ENCODE measurements at regions not wholly inside any gene's neighbourhood (a gene's known extent, or its start where the extent isn't known, plus 50 kb on each side); places are given as distances from the start of the nearest gene placed in this dataset.

GRCh38 chr15:29600262-29600661 is 222.0 kb downstream of the TJP1 start:
- no peak overlapping the region for H3K27ac ChIP-seq
- no peak overlapping the region for H3K4me3 ChIP-seq
- no peaks in the 10 kb centered on the region for H3K4me1 ChIP-seq (ENCODE audit: low read depth)
- DNase-seq (ENCODE audit: low read depth in 1 of 2, low spot score in 1 of 2) = no peak
- H3K36me3 ChIP-seq = no peaks in the 10 kb centered on the region
- no peaks in the 10 kb centered on the region for H3K27me3 ChIP-seq
- H3K9me3 ChIP-seq (ENCODE audit: low read depth) = no peaks in the 10 kb centered on the region
- no peak for TF ChIP-seq CTCF (IDR thresholded peaks at IDR 0.05; ENCODE audit: low read depth, low read length)

GRCh38 chr15:29596266-29596665 is 226.0 kb downstream of the TJP1 start:
- Histone ChIP-seq H3K9me3 (ENCODE audit: low read depth) (no peaks in the 10 kb centered on the region), H3K4me1 (ENCODE audit: low read depth) (no peaks in the 10 kb centered on the region), H3K36me3 (no peaks in the 10 kb centered on the region), H3K4me3 (no peak overlapping the region), H3K27ac (no peak overlapping the region), H3K27me3 (no peaks in the 10 kb centered on the region)
- TF ChIP-seq CTCF (IDR thresholded peaks at IDR 0.05; ENCODE audit: low read depth, low read length) = peak; percentile 43
- DNase-seq (ENCODE audit: low read depth in 1 of 2, low spot score in 1 of 2) = peak in 1 of 2 donors; percentile 76

GRCh38 chr15:29593629-29594028 is 228.6 kb downstream of the TJP1 start:
- H3K4me3 ChIP-seq = no peak overlapping the region
- H3K27ac ChIP-seq = no peak overlapping the region
- no peaks in the 10 kb centered on the region for H3K36me3 ChIP-seq
- no peak for DNase-seq (ENCODE audit: low read depth in 1 of 2, low spot score in 1 of 2)
- H3K27me3 ChIP-seq = no peaks in the 10 kb centered on the region
- no peaks in the 10 kb centered on the region for H3K4me1 ChIP-seq (ENCODE audit: low read depth)
- H3K9me3 ChIP-seq (ENCODE audit: low read depth) = no peaks in the 10 kb centered on the region
- no peak for TF ChIP-seq CTCF (IDR thresholded peaks at IDR 0.05; ENCODE audit: low read depth, low read length)

GRCh38 chr15:29593111-29593510 is 229.2 kb downstream of the TJP1 start:
- Histone ChIP-seq H3K36me3 (no peaks in the 10 kb centered on the region), H3K4me1 (ENCODE audit: low read depth) (no peaks in the 10 kb centered on the region), H3K27ac (no peak overlapping the region), H3K9me3 (ENCODE audit: low read depth) (no peaks in the 10 kb centered on the region), H3K4me3 (no peak overlapping the region), H3K27me3 (no peaks in the 10 kb centered on the region)
- DNase-seq (ENCODE audit: low read depth in 1 of 2, low spot score in 1 of 2) = no peak
- TF ChIP-seq CTCF (IDR thresholded peaks at IDR 0.05; ENCODE audit: low read depth, low read length) = no peak

- DNase-seq (ENCODE audit: low read depth in 1 of 2, low spot score in 1 of 2) = no peak
- no peak for TF ChIP-seq CTCF (IDR thresholded peaks at IDR 0.05; ENCODE audit: low read depth, low read length)
- H3K27me3 ChIP-seq = no peaks in the 10 kb centered on the region
These were observed 231.6 kb downstream of the TJP1 start for GRCh38 chr15:29590701-29591100.

GRCh38 chr15:29589975-29590374 is 232.3 kb downstream of the TJP1 start:
- no peaks in the 10 kb centered on the region for H3K4me1 ChIP-seq (ENCODE audit: low read depth)
- DNase-seq (ENCODE audit: low read depth in 1 of 2, low spot score in 1 of 2) = no peak
- H3K27ac ChIP-seq = no peak overlapping the region
- H3K9me3 ChIP-seq (ENCODE audit: low read depth) = no peaks in the 10 kb centered on the region
- H3K36me3 ChIP-seq = no peaks in the 10 kb centered on the region
- no peak overlapping the region for H3K4me3 ChIP-seq
- no peaks in the 10 kb centered on the region for H3K27me3 ChIP-seq
- no peak for TF ChIP-seq CTCF (IDR thresholded peaks at IDR 0.05; ENCODE audit: low read depth, low read length)

More at GRCh38 chr15:29590701-29591100, 231.6 kb downstream of the TJP1 start:
- Histone ChIP-seq H3K9me3 (ENCODE audit: low read depth) (no peaks in the 10 kb centered on the region), H3K4me1 (ENCODE audit: low read depth) (no peaks in the 10 kb centered on the region), H3K27ac (no peak overlapping the region), H3K4me3 (no peak overlapping the region), H3K36me3 (no peaks in the 10 kb centered on the region)

Data from cardiac muscle cell (in vitro differentiated cells and primary cell).